ENCODE measurements at regions not wholly inside any gene's neighbourhood (a gene's known extent, or its start where the extent isn't known, plus 50 kb on each side); places are given as distances from the start of the nearest gene placed in this dataset.
"Not testable (repeated sequence)": the region's sequence is repeated elsewhere in the genome, so short reads cannot be mapped to it uniquely, and the experiment has no call there.

DNA sequence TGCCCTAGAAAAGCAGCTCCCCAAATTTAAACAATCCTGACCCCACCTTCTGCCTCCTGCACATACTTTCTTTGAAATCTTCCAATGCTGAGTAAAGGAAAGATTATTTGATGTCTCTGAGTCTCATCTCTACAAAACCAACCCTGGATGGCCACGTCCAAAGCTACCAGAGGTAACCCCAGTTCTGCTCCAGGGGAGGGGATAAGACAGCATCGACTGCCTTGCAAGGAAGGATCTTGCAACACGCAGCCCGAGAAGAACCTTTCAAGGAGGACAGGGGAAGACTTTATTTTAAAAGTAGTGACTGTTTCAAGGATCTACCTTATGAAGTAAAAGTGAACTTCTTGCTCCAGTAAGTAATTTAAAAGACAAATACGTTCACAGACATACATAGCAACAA lies 66.5 kb upstream of the TMEM45B start:
- Histone ChIP-seq H2AFZ (no peak overlapping the region), H3K4me3 (no peak overlapping the region), H3K27ac (no peak overlapping the region), H3K27me3 (ENCODE audit: insufficient read depth, low read depth) (no peaks in the 10 kb centered on the region), H3K9me2 (ENCODE audit: insufficient read depth) (no peaks in the 10 kb centered on the region), H4K20me1 (ENCODE audit: insufficient read depth) (no peaks in the 10 kb centered on the region), H3F3A (ENCODE audit: insufficient read depth, low read depth) (no peaks in the 10 kb centered on the region), H3K9me3 (ENCODE audit: insufficient read depth, low read depth) (no peaks in the 10 kb centered on the region), H3K4me1 (replicated peaks; ENCODE audit: insufficient read depth) (0 out of 2 replicates have a peak, but pooled peaks cover 5% of the 10 kb centered on the region), H3K79me2 (ENCODE audit: low read depth) (no peaks in the 10 kb centered on the region), H3K36me3 (ENCODE audit: low read depth) (no peaks in the 10 kb centered on the region), H3K4me2 (no peak overlapping the region)
- BruUV-seq (replicated peaks), result no TSS peak
- CTCF ChIA-PET, result interaction anchor here (1.3 kb wide), 1 partner anchor 52 kb away, joined by 4 read pairs; no protein-coding TSS in a partner anchor
- intact Hi-C loops (cut with micrococcal nuclease; ENCODE audit: unreplicated experiment), result no loop called here
- TF ChIP-seq, protein P1, sequence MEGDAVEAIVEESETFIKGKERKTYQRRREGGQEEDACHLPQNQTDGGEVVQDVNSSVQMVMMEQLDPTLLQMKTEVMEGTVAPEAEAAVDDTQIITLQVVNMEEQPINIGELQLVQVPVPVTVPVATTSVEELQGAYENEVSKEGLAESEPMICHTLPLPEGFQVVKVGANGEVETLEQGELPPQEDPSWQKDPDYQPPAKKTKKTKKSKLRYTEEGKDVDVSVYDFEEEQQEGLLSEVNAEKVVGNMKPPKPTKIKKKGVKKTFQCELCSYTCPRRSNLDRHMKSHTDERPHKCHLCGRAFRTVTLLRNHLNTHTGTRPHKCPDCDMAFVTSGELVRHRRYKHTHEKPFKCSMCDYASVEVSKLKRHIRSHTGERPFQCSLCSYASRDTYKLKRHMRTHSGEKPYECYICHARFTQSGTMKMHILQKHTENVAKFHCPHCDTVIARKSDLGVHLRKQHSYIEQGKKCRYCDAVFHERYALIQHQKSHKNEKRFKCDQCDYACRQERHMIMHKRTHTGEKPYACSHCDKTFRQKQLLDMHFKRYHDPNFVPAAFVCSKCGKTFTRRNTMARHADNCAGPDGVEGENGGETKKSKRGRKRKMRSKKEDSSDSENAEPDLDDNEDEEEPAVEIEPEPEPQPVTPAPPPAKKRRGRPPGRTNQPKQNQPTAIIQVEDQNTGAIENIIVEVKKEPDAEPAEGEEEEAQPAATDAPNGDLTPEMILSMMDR (conservative IDR thresholded peaks at IDR 0.05), result no peak
- no peak for TF ChIP-seq EZH2 (IDR thresholded peaks at IDR 0.05; ENCODE audit: low read depth)
- POLR2A ChIA-PET (ENCODE audit: unreplicated experiment), result no interaction called here
- DNase-seq, result no peak

DNA sequence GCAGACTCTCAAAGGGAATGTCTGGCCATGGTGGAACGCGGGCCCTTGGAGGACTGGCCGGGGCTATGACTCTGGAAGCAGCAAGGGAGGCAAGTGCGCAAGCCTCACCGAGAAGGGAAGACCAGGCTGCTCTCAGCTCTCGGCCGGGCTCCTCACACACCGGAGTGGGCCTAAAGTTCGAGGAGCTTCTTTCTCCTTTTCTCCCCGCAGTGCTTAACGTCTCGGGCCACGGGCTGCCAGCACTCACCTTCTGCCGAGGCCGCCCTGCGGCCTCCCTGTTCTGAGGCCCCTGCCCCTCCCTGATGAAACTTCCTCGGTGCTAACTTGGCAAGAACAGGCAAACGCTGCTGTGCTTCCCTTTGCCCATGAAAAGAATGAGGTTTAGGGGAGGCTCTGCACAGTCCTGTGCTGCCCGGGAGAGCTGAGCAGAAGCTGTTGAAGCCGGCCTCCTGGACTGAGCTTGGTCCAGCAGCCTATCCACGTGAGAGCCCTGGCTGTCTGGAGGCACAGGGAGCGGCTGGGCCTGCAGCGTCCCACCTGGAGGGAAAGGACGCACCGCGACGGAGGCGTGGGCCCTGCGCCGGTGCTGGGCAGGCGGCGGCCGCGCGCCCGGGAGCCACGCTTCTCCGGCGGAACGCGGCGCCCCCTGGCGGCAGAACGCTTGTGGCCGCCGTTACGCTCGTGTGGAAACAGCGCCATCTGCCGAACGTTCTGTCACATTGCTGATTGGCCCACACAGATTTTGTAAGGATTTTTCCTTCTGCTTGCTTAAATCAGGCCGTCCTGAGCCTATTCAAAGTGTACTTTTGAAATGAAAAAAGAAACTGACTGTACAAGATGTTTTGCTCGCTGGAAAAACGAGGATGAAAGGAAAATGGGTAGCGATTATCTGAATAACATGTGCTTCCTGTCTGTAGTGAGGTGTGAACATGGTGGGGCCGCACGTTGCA lies 65.0 kb upstream of the TMEM45B start:
- no peaks in the 10 kb centered on the region for H3K79me2 ChIP-seq (ENCODE audit: low read depth)
- TF ChIP-seq EZH2 (IDR thresholded peaks at IDR 0.05; ENCODE audit: low read depth), result no peak
- TF ChIP-seq, protein P1 (conservative IDR thresholded peaks at IDR 0.05), result peak; percentile 93
- no peak overlapping the region for H3K27ac ChIP-seq
- no peaks in the 10 kb centered on the region for H3F3A ChIP-seq (ENCODE audit: insufficient read depth, low read depth)
- peak overlapping the region; percentile 85 for H3K4me2 ChIP-seq
- no TSS peak for BruUV-seq (replicated peaks)
- ChIA-PET POLR2A (ENCODE audit: unreplicated experiment) (no interaction called here), CTCF (interaction anchor here (0.6 to 1.3 kb wide), 4 partner anchors 12 to 384 kb away, joined by 4 read pairs; no protein-coding TSS in a partner anchor)
- H4K20me1 ChIP-seq (ENCODE audit: insufficient read depth), result no peaks in the 10 kb centered on the region
- peak overlapping the region; percentile 40; the same call in 1 of the 2 replicates for H3K4me3 ChIP-seq
- H2AFZ ChIP-seq, result no peak overlapping the region
- intact Hi-C loops (cut with micrococcal nuclease; ENCODE audit: unreplicated experiment), result loop anchor here (1.0 to 2.0 kb wide), 5 partner anchors 54 to 866 kb away; no protein-coding TSS in a partner anchor
- no peaks in the 10 kb centered on the region for H3K36me3 ChIP-seq (ENCODE audit: low read depth)
- H3K9me3 ChIP-seq (ENCODE audit: insufficient read depth, low read depth), result no peaks in the 10 kb centered on the region
- DNase-seq, result peak; percentile 67 to 84
- H3K4me1 ChIP-seq (replicated peaks; ENCODE audit: insufficient read depth), result 0 out of 2 replicates have a peak, but pooled peaks cover 5% of the 10 kb centered on the region
- no peaks in the 10 kb centered on the region for H3K27me3 ChIP-seq (ENCODE audit: insufficient read depth, low read depth)
- H3K9me2 ChIP-seq (ENCODE audit: insufficient read depth), result no peaks in the 10 kb centered on the region

DNA sequence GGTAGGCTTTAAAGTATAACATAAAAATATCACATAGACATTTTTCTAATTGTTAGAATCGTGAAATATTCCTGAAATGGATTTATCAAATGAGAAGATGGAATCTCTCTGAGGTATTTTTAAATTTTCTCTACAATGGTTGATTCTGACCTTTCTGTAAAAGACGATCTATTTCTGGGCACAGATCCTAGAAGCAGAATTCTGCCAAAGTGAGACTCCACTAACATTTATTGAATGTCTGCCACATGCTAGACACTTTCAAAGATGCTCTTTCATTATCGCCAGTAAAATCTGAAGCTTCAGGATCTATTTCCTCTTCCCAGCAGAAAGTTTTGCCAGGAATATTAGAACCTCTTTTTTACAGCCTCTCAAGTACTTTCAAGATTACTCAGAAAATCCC lies 64.1 kb upstream of the TMEM45B start:
- no TSS peak for BruUV-seq (replicated peaks)
- Histone ChIP-seq H3F3A (ENCODE audit: insufficient read depth, low read depth) (no peaks in the 10 kb centered on the region), H2AFZ (no peak overlapping the region), H3K9me3 (ENCODE audit: insufficient read depth, low read depth) (no peaks in the 10 kb centered on the region), H3K4me1 (replicated peaks; ENCODE audit: insufficient read depth) (0 out of 2 replicates have a peak, but pooled peaks cover 5% of the 10 kb centered on the region), H3K4me3 (no peak overlapping the region), H4K20me1 (ENCODE audit: insufficient read depth) (no peaks in the 10 kb centered on the region), H3K27ac (no peak overlapping the region), H3K27me3 (ENCODE audit: insufficient read depth, low read depth) (no peaks in the 10 kb centered on the region), H3K36me3 (ENCODE audit: low read depth) (no peaks in the 10 kb centered on the region), H3K79me2 (ENCODE audit: low read depth) (no peaks in the 10 kb centered on the region), H3K4me2 (no peak overlapping the region), H3K9me2 (ENCODE audit: insufficient read depth) (no peaks in the 10 kb centered on the region)
- no peak for TF ChIP-seq EZH2 (IDR thresholded peaks at IDR 0.05; ENCODE audit: low read depth)
- TF ChIP-seq, protein P1 (conservative IDR thresholded peaks at IDR 0.05), result no peak
- no peak for DNase-seq
- POLR2A ChIA-PET (ENCODE audit: unreplicated experiment), result no interaction called here
- CTCF ChIA-PET, result no interaction called here
- intact Hi-C loops (cut with micrococcal nuclease; ENCODE audit: unreplicated experiment), result loop anchor here (1.0 to 2.0 kb wide), 3 partner anchors 375 to 867 kb away; no protein-coding TSS in a partner anchor

DNA sequence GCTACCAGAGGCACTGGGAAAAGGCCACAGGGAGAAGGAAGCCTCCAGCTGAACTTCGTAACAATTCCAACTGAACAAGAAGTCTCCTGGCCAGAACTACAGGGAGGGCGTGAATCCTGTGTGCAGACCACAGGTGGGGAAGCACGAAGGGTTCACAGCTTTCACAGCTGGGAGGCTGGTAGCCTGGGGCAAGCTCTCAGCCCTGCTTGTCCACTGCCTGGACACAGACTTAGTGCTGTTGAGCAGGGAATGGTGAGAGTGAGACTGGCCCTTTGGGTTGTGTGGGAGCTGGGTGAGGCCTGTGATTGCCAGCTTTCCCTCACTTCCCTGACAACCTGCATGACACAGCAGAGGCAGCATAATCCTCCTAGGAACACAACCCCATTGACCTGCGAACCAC lies 52.1 kb upstream of the TMEM45B start:
- POLR2A ChIA-PET (ENCODE audit: unreplicated experiment); CTCF ChIA-PET; H2AFZ ChIP-seq; H3K27me3 ChIP-seq (ENCODE audit: insufficient read depth, low read depth); H3K9me3 ChIP-seq (ENCODE audit: insufficient read depth, low read depth); H4K20me1 ChIP-seq (ENCODE audit: insufficient read depth); intact Hi-C loops (cut with micrococcal nuclease; ENCODE audit: unreplicated experiment); H3K9me2 ChIP-seq (ENCODE audit: insufficient read depth); H3F3A ChIP-seq (ENCODE audit: insufficient read depth, low read depth); H3K36me3 ChIP-seq (ENCODE audit: low read depth); H3K79me2 ChIP-seq (ENCODE audit: low read depth): not testable (repeated sequence)
- DNase-seq, result peak; percentile 45 to 83
- peak overlapping the region; percentile 88 for H3K27ac ChIP-seq
- peak overlapping the region; percentile 1; the same call in 1 of the 2 replicates for H3K4me3 ChIP-seq
- H3K4me2 ChIP-seq, result peak overlapping the region; percentile 69
- peaks cover 43% of the 10 kb centered on the region for H3K4me1 ChIP-seq (replicated peaks; ENCODE audit: insufficient read depth)
- TSS peak; percentile 72 for BruUV-seq (replicated peaks)

DNA sequence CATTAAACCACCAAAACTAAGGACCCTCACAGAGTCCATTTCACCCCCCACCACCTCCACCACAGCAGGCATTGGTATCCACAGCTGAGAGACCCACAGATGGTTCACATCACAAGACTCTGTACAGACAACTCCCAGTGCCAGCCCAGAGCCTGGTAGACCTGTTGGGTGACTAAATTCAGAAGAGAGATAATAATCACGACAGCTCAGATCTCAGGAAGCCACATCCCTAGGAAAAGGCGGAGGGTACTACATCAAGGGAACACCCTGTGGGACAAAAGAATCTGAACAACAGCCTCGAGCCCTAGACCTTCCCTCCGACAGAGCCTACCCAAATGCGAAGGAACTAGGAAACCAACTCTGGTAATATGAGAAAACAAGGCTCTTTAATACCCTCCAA lies 51.4 kb upstream of the TMEM45B start:
- H3F3A ChIP-seq (ENCODE audit: insufficient read depth, low read depth); intact Hi-C loops (cut with micrococcal nuclease; ENCODE audit: unreplicated experiment); H3K4me3 ChIP-seq; H3K9me2 ChIP-seq (ENCODE audit: insufficient read depth); H3K79me2 ChIP-seq (ENCODE audit: low read depth); CTCF ChIA-PET; BruUV-seq (replicated peaks); H4K20me1 ChIP-seq (ENCODE audit: insufficient read depth); H3K36me3 ChIP-seq (ENCODE audit: low read depth); H2AFZ ChIP-seq; H3K27me3 ChIP-seq (ENCODE audit: insufficient read depth, low read depth); H3K9me3 ChIP-seq (ENCODE audit: insufficient read depth, low read depth): not testable (repeated sequence)
- H3K4me2 ChIP-seq, result peak overlapping the region; percentile 69
- peak; percentile 62 to 94 for DNase-seq
- H3K27ac ChIP-seq, result peak overlapping the region; percentile 88
- peaks cover 43% of the 10 kb centered on the region for H3K4me1 ChIP-seq (replicated peaks; ENCODE audit: insufficient read depth)
- POLR2A ChIA-PET (ENCODE audit: unreplicated experiment), result interaction anchor here (0.7 kb wide), 2 partner anchors 82 to 98 kb away, joined by 3 read pairs; no protein-coding TSS in a partner anchor
